SHP77 (cell line): ENCODE measurements at regions not wholly inside any gene's neighbourhood (a gene's known extent, or its start where the extent isn't known, plus 50 kb on each side); places are given as distances from the start of the nearest gene placed in this dataset.
A peak's percentile ranks its signal among the peaks of the same experiment; 100 is the strongest.

ENCODE experiments used
- DNase-seq, 2 experiments: peaks; one replicate each; lab custom pipeline; 2025; lab: John Stamatoyannopoulos, UW

DNA sequence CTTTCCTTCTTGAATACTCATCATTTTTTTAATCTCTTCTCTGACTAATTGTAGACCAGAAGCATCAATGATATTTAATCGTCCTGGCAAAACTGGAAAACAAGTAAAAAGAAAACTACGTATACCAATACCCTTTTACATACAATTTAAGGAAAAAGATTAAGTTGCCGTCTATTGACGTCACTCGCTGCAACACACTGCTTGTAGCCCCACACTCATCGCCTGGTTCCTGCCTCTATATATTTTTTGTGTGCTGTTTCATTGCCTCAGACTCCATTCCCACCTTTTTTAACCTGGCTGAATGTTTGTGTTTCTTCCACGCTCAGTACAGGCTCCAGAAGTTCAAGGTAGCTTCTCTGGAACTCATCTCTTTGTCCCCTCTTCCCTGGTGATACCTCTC lies 536.2 kb downstream of the METTL4 start:
- DNase-seq, result no peak

DNA sequence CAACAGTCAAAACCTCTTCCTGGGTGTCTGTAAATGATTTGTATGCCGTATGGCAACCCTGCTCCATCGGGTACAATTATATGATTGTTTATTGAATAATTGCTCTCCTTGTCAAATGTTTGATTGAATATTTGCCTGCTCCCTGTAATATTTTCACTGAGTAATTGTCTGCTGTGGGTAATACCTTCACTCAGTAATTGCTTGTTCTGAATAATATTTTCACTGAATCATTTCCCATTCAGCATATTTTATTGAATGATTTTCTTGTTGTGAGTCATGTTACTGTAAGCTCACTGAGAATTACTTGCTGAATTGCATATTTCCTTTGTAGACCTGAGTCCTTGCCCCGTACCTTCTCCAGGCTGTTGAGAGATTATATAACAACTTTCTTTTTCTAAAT lies 535.2 kb downstream of the METTL4 start:
- no peak for DNase-seq

DNA sequence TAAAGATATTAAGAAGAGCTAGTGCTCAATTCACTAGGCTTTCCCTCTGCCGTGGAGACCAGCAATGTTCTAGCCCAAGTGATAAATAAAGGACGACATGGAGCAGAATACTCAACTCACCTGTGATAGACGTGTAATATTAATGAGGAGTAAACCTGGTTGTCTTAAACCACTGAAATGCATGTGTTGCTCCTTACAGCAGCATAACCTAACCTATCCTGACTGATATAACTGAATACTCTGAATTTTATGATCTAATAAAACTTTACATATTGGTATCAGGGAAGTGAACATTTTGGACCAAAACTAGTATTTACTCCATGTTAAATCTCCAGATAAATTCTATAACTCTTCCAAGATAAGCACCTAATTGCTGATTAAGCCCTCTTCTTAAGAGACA lies 531.0 kb downstream of the METTL4 start:
- DNase-seq, result no peak

DNA sequence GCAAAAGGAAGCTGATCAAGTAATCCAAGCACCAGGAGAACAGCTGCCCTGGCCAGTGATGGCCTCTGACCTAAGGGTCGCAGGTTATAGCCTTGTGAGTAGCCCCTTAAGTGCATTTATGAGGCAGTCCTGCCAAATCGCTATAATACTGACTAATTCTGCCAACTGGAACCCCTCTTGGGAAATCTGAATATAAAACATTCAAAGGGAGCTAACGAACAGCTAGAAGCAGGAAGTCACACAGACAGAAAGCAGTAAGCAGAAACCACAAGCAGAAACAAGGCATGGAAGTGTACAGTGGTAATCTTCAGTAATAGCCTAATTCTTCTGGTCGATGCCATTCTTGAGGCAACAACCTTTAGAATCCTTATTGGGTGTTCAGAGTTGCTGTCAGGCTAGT lies 521.3 kb downstream of the METTL4 start:
- no peak for DNase-seq

DNA sequence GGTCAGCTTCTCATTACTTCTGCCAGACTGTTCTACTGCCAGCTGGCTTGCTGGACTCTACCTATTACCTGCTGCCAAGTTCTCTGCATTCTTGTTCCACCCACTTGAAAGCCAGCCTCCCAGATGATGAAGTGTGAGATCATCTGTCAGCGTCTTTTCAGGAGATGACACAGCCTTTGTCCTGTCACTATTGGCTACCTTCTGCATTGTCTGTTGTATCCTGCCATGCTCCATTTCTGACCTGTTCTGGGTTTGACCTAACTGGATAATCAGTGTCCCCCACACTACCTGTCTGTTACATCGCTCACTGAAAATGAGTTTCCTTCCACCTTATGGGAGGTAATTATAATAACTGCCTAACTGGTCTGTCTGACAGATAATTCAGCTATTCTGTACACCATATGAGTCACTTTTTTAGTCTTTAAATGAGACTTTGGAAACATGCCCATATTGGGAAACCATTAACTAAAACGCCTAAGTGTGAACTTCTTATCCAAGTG lies 520.6 kb downstream of the METTL4 start:
- no peak for DNase-seq

DNA sequence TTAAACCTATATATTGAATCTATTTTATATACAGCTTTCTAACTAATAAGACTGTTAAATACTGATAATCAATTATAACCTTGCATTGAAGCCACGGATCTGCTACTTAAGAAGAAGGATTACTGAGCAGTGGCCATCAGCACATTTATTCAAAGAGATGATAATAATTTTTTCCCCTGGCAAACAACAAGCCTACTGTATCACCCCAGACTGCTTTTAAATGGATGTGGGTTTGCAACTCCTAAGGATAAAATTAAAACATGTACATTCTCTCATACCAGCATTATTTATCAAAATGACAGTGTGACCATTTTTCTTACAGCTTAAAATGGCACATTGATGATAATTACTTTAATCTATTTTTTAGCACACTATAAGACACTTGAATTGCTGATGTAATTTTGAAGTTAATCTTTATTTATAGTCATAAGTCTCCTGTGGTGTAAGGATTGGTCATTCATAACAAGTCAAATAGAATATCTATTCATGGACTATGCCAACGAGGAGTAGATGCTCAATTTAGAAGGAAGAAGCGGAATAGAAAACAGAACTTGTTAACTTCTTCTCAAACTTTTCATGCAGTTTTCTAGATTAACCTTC lies 517.7 kb downstream of the METTL4 start:
- DNase-seq, result no peak

DNA sequence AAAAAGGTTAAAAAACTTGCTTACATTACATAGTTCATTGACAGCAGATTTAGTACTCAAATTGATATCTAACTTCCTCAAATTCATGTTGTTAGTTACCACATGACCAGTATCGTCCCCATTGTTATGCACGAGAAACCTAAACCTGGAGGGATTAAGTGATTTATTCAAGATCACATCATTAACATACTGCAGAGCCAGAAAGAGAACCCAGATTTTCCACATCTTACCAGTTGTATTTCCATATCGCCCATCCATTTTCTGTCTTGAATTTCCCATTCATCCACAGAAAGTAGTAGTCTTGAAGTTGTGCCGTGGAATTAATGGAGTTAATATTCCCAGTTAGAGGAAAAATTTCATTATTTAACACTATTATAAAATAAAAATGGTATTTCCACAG lies 512.0 kb downstream of the METTL4 start:
- no peak for DNase-seq

DNA sequence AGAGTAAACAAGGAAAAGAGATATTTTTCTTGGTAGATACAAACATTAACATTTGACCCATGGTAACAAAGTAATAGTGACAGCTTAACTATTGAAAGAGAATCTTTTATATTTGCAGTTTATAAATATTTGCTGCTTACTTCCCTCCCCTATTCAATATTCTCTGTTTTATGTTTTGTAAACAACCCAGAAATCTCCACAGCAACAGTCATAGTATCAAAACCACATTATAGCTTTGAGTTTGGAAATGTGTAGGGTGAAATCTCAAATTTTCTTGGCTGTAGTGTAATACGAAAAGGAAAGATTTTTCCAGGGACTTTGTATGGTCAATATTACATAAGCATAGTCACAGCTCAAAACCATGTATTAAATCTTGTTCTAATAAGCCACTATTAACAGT lies 511.2 kb downstream of the METTL4 start:
- no peak for DNase-seq

DNA sequence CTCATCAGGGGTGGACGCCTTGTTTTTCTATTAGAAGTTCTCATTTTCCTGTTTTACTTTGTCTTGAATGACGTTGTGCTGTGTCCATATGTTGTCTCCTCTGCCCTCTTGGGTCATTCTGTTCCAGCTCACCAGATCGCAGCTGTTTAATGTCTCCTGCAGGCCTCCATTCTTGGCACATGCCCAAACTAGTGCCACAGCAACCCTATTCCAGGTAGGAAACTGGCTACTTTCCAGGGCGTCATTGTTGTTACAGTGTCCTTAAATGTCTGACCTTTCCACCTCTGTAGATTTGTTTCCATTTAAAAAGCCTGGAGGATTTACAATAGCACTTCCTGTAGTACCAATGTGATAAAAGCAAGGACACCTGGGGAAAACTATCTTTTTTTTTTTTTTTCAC lies 500.7 kb downstream of the METTL4 start:
- peak; percentile 94 for DNase-seq

DNA sequence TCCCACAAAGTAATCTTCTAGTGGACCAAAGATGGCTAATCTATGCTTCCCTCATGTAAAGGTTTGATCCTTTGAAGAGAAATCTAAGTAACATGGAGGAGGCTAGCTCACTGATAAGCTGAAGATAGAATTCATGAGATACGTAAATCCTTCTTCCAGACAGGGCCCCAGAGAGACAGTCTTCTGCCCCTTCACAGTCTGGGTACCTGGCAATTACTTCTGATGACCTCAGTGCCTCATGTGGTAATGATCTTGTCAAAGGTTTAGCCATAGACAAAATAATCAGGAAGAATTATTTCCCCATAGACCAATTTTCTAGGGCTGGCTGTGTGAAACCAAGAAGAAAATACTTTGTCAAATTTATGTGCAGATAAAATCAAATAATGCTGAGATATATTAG lies 495.8 kb downstream of the METTL4 start:
- DNase-seq, result no peak

DNA sequence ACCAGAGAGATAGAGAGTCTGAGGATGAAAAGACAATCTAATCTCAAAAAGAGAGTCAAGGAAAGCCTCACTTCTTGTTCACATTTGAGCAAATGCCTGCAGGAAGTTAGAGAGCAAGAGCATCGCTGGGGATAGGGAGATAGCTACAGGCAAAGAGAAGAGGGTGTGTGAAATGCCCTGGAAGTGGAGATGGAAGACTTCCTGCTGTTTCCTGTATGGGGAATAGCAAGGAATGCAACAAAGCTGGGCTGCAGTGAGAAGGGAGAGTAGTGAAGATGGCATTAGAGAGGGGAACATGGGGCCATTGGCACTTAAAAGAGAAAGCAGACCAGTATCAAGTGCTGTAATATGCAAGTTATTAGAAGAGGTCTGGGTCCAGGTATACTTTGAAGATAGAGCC lies 488.6 kb downstream of the METTL4 start:
- DNase-seq, result no peak

DNA sequence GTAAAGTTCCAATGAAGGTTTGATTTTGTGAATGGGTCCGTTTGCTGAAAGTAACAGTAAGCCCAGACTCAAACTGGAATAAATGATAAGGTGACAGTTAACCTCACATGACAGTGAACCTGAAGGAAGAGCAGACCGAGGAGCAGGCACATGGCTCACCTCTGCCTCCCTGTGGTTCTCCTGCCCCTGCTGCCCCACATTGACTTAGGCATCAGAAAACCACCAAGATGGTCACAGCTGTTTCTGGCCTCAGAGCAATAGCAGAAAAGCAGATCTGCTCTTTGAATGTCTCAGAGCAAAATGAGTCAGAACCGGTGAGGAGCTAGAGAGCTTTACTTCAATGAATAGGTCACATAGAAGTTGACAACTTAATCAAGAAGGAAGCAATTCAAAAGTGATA lies 487.6 kb downstream of the METTL4 start:
- DNase-seq, result no peak

DNA sequence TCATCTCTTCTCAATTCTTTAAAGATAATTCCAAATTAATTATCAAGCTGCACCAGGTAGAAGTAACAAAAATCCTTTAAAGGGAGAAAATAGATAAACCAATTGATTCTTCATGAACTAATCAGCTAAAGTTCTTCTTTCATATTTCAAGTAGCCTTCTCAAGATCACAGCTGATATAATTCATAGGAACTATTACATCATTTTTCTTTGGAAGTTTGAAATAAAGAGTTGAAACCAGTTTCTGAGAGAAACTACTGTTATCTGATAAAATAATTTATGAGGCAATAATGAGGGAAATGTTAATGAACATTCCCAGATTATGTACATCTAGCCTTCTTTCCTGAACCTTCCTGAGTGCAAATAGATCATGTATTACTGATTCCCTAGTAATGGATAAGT lies 484.9 kb downstream of the METTL4 start:
- no peak for DNase-seq

DNA sequence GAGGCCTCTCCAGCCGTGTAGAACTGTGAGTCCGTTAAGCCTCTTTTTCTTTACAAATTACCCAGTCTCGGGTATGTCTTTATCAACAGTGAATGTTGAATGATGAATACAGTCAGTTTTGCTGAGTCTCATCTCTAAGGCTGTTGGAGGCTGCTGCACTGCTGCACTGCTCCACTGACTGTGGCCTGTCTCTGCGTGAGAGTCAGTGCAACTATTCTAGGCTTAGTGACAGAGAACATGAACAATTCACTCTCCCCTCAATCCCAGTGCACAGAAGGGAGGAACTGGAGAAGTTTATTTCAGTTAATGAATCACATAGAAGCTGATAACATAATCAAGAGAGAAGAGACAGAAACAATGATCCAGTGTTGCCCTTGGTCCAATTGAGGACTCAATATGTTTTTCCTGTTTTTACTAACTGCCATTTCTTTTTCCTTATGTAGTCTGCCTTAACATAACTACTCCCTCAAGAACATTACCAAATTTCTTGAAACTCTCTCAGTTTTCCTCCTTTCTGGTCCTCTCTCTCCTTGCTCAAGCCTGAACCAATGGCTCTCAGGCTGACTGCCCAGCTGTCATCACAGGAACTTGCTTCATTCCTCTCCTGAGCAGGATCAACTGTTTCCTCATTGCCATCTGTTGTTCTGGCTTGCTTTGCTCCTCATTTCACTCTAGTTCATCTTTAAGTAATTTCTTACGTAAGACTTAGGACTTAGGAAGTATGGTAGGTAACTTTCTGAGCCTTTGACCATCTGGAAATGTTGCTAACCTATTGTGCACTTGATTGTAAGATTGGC lies 483.2 kb downstream of the METTL4 start:
- no peak for DNase-seq

DNA sequence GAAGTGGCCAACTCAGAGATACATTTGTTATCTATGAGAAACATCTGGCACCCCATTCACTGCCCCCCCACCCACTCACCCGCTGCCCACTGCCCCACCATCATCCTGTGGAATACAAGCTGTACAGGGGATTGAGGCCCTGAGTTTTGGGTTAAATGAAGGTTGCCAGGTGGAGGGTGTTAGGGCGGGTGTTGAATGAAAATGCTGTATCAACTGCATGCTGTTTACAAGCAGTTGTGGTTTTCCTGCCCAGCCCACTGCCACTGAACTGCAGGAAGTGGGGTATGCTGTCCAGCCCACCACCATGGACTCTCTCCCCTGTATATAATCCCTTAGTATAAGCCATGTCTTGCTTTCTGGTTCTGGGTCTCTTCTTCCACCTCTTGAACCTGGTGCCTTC lies 481.9 kb downstream of the METTL4 start:
- DNase-seq, result no peak

DNA sequence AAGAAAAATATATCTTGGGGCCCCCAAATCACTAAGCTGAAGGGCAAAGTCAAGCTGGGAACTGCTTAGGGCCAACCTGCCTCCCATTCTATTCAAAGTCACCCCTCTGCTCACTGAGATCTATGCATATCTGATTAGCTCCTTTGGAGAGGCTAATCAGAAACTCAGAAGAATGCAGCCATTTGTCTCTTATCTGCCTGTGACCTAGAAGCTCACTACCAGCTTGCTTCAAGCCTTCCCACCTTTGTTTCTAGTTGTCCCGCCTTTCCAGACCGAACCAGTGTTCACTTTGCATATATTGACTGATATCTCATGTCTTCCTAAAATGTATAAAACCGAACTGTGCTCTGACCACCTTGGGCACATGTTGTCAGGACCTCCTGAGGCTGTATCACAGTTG lies 479.4 kb downstream of the METTL4 start:
- DNase-seq, result no peak

DNA sequence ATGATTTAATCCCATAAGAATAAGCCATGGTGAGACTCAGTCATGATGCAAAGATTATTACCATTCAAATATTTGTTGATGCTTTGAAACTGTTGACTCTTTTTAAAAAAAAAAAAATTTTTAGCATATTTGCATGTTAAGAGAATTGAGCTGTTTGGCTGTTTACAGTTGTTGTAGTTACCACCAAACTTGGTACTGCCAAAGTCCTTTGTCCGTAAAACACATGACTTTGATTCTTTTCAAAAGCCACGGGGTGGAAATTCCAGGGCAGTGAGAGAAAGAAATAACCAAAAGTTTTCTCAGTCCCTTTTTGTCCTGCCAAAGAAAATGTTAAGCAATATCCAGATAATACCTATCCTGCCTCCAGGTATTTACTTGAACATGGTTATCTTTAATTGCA lies 474.8 kb downstream of the METTL4 start:
- no peak for DNase-seq

DNA sequence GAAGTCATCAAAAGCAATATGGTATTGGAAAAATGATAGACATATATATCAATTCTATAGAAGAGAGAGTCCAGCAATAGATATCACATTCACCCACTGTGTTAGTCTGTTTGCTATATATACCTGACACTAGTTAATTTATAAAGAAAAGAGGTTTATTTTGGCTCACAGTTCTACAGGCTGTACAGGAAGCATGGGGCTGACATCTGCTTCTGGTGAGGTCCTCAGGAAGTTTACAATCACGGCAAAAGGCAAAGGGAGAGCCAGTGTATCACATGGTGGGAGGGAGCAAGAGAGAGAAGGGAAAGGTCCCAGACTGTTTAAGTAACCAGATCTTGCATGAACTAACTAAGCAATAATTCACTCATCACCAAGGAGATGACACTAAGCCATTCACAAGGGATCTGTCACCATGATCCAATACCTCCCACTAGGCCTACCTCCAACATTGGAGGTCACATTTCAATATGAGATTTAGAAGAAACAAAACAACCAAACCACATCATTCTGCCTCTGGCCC lies 470.6 kb downstream of the METTL4 start:
- DNase-seq, result no peak

DNA sequence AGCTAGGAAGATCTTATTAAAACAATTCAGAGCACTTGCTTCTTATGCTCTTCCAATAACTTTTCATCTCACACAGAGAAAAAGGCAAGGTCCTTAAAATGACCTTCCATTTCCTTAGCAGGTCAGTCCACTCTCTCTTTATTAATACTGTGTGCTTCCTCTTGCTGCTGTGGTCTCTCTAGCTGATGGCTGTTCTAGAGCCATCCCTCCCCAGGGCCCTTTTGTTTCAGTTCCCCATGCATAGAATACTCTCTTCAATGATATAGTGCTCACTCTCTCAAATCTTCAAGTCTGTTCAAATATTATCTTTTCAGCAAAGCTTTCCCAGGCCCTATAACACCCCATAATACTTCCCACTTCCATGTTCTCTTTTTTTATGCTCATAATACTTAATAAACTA lies 469.3 kb downstream of the METTL4 start:
- DNase-seq, result no peak

DNA sequence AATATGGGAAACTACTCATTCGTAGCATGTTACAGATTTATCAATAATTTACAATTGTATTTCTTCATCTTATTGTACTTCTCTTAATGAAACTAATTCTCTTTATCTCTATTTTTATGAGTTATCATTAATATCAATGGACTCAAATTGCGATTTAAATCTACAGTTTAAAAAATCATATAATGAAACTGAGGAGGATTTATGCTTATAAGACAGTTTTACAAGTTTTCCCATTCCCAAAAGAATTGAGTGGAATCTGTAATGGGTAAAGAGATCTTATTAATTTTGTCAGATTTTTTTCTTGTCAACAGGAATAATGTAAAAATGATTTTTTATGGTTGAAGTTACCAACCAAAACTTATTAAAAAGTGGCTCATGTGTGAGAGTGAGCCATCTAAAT lies 468.0 kb downstream of the METTL4 start:
- no peak for DNase-seq

DNA sequence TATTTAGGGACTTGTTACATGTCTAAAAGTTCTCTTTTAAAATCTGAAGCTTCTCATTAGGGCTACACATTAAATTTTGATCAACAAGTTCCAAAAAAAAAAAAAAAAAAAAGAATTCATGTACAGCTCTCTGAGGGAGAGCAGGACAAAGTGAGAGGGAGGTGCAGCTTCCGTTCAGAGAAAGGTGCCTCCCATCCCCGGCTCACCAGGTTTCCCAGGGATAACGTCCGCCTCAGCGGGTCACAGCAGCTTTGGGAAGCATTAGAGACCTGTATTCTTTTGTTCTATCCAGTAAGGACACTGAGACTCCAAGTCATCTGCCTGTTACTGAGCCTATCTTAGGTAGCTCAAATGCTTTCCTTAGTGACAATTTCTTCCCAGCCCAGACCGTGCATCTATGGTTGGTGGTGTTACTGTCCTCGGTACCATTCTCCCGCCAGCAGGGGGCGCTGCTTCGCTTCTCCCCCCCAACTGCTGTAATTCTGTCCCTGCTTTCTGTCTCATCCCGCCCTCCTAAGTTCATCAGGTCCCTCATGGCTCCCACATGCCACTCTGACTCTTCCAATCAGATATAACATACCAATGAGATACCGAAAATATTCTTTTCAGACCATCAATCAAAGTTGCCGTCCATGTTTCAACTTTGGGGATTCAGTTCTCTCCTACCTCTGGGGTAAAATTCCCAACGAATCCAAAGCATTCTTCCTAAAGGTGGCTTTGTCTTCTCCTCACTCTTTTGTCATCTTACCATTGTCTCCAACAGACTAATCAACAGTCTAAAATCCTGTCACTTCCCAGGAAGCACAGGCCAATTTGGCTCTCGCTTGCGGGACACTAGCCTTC lies 466.5 kb downstream of the METTL4 start:
- no peak for DNase-seq

DNA sequence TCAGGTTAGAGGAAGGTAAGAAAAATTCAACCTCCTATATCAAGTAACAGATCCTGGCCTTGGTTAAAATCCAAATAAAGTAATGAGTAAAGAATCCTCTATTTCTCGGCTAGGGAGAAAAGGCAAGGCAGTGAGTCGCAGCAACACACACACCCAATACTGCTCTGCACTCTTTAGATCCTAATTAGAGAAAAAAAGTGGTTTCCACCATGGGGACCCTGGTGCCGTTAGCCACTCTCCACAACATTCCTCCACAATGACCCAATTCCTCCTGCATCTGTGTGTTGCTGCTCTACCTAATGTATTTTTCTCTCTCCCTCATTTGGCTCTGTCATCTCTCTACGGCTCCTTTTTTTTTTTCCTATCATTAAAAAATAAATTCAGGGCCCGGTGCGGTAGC lies 462.7 kb downstream of the METTL4 start:
- no peak for DNase-seq

DNA sequence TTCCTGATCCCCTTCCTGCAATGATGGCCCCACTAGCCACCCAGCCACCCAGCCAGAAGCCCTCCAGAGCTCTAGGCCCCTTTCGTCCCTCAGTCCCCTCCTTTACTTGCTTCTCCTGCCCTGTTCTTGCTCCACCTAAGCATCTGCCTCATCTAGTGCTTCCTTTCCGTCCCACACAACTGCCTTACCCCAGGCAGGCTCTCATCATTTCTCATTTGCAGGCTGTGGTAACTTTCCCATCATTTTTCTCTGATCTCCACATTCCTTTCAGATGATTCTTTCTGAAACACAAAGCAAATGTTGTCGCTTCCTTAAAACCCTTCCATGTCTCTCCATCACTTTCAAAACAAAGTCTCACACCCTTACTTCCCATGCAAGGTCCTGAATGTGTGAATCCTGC lies 459.8 kb downstream of the METTL4 start:
- no peak for DNase-seq
